Tibial artery (tissue), 4 donors: ENCODE measurements at regions not wholly inside any gene's neighbourhood (a gene's known extent, or its start where the extent isn't known, plus 50 kb on each side); places are given as distances from the start of the nearest gene placed in this dataset.

ENCODE experiments used
- DNase-seq, 2 donors: peaks; one replicate each; pipeline ENCODE4 v3.0.0-alpha.2; 2019
- H3K27ac ChIP-seq, 2 donors: fragments of 200-600 bp; sonication (generic) in 1 of 2; 1 replicate in 1 of 2; 2 replicates in 1 of 2; pipeline ENCODE4 v1.5.1; 2018 to 2019; ENCODE audit warnings: mild to moderate bottlenecking in 1 of 2
- H3K27me3 ChIP-seq, 2 donors: fragments of 200-600 bp; sonication (generic) in 1 of 2; one replicate each; pipeline versions ENCODE4 v1.5.1 to v1.6.0; 2016 to 2019
- H3K36me3 ChIP-seq, 3 donors: fragments of 200-600 bp; sonication (generic) in 2 of 3; one replicate each; pipeline ENCODE4 v1.5.1; 2016 to 2019; ENCODE audit warnings: mild to moderate bottlenecking in 2 of 3
- H3K4me1 ChIP-seq, 4 donors: fragments of 200-600 bp; sonication (generic) in 2 of 4; 1 replicate in 3 of 4; 2 replicates in 1 of 4; pipeline ENCODE4 v1.5.1; 2016 to 2019
- H3K4me3 ChIP-seq, 2 donors: fragments of 200-600 bp; sonication (generic) in 1 of 2; 1 replicate in 1 of 2; 2 replicates in 1 of 2; pipeline ENCODE4 v1.5.1; 2018 to 2019; ENCODE audit warnings: mild to moderate bottlenecking in 2 of 2
- H3K9me3 ChIP-seq, 3 donors: fragments of 200-600 bp; sonication (generic) in 1 of 3; one replicate each; pipeline ENCODE4 v1.5.1; 2016 to 2019
- CTCF ChIP-seq, 2 experiments: fragments of 200-600 bp in 1 of 2; fragments of 450-650 bp in 1 of 2; IDR thresholded peaks; one replicate each; pipeline ENCODE4 v1.5.1; 2017 to 2019; ENCODE audit warnings: antibody characterized with exemption in 2 of 2, mild to moderate bottlenecking in 1 of 2, moderate library complexity in 1 of 2
- intact Hi-C: fragments of 100-400 bp; cut with DNase I; formaldehyde crosslinking; loops from one replicate; pipeline ENCODE4 v1.15.0; 2023; ENCODE audit warnings: low total_unique reads

- intact Hi-C loops = no loop called here
- H3K36me3 ChIP-seq = no peaks in the 10 kb centered on the region
- no peaks in the 10 kb centered on the region for H3K4me1 ChIP-seq
- no peak overlapping the region for H3K4me3 ChIP-seq
- no peaks in the 10 kb centered on the region for H3K27me3 ChIP-seq
- no peak overlapping the region for H3K27ac ChIP-seq
- no peak for TF ChIP-seq CTCF (IDR thresholded peaks at IDR 0.05)
- DNase-seq = no peak
- H3K9me3 ChIP-seq = no peaks in the 10 kb centered on the region
Measured at GRCh38 chr1:192945390-192946130, 113.6 kb downstream of the UCHL5 start.

DNA sequence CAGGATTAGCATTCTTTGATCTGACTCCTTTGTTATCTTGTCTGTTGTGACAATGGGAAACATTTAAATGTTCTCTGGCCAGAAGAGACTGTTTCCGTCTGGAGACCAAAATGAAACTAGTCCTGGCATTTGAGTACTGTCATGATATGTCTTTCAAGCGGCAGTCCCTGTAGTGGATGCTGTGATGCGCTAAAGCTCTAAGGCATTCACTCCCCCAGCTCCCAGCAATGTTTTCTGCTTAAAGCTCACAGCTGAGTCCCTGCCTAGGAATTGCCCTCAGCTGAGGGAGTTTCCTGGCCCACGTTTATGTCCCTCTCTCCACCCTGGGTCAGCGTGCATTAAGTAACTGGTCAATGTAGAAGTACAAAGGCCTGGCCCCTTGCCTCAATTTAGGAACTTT lies 109.4 kb downstream of the UCHL5 start:
- Histone ChIP-seq H3K27ac (no peak overlapping the region), H3K4me3 (no peak overlapping the region), H3K9me3 (no peaks in the 10 kb centered on the region), H3K27me3 (no peaks in the 10 kb centered on the region), H3K4me1 (no peaks in the 10 kb centered on the region), H3K36me3 (no peaks in the 10 kb centered on the region)
- no peak for DNase-seq
- intact Hi-C loops = no loop called here
- no peak for TF ChIP-seq CTCF (IDR thresholded peaks at IDR 0.05)

GRCh38 chr1:192950926-192951325 lies 108.2 kb downstream of the UCHL5 start:
- H3K9me3 ChIP-seq = no peaks in the 10 kb centered on the region
- H3K4me3 ChIP-seq = no peak overlapping the region
- DNase-seq = no peak
- no peak overlapping the region for H3K27ac ChIP-seq
- no peaks in the 10 kb centered on the region for H3K4me1 ChIP-seq
- TF ChIP-seq CTCF (IDR thresholded peaks at IDR 0.05) = no peak
- H3K36me3 ChIP-seq = no peaks in the 10 kb centered on the region
- intact Hi-C loops = no loop called here
- no peaks in the 10 kb centered on the region for H3K27me3 ChIP-seq

DNA sequence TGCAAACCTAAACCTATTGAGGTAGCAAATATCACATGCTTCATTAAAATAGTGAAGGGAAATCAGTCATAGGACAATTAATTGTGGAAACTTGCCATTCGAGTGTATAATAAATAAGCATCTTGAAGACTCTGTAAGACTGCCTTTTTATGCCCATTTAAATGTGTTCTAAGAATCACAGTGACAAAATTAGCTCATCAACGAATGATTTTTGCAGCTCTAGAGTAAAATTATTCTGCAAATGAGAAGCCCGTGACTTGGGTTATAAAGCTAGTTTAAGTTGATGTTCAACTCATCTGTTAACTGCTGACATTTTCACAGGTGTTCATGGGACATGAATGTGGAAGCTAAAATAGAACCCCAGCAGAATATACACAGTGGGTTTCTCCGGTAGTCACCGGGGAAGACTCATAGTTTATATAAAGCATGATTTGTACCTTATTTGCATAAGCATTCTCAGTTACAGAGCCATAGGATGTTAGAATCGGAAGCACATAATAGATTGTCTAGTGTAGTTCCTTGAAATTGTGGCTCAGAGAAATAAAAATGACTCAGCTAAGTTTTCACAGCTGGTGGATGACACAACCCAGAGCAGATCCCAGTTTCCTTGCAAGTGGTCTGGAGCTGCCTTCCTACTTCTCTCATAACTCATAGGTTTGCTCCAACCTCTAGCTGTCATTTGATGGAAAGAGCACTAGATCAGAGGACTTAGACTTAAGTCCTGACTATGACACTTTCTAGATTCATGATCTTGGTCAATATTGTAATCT lies 107.3 kb downstream of the UCHL5 start:
- no peaks in the 10 kb centered on the region for H3K27me3 ChIP-seq
- no peak for TF ChIP-seq CTCF (IDR thresholded peaks at IDR 0.05)
- no peaks in the 10 kb centered on the region for H3K9me3 ChIP-seq
- DNase-seq = no peak
- intact Hi-C loops = no loop called here
- H3K27ac ChIP-seq = no peak overlapping the region
- no peaks in the 10 kb centered on the region for H3K36me3 ChIP-seq
- no peak overlapping the region for H3K4me3 ChIP-seq
- no peaks in the 10 kb centered on the region for H3K4me1 ChIP-seq

DNA sequence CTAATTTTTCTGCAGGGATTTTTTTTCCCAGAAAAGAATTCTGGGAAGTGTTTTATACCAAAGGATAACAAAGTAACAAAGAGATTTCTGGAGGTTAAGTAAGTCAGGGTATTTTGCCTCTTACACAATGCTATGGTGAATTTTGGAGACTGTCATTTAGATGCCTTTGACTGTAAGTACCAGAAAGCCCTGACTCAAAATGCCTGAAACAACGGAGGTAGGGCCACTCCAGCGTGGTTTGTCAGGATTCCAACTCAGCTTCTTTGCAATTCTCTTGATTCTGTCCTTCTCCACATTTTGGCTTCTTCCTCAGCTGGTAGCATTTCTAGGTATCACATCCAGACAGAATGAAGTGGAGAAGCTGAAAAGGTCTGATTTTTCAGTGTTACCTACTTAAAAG lies 106.5 kb downstream of the UCHL5 start:
- H3K27me3 ChIP-seq = no peaks in the 10 kb centered on the region
- no peaks in the 10 kb centered on the region for H3K36me3 ChIP-seq
- DNase-seq = no peak
- no peak overlapping the region for H3K4me3 ChIP-seq
- no peak overlapping the region for H3K27ac ChIP-seq
- no peaks in the 10 kb centered on the region for H3K4me1 ChIP-seq
- TF ChIP-seq CTCF (IDR thresholded peaks at IDR 0.05) = no peak
- intact Hi-C loops = no loop called here
- H3K9me3 ChIP-seq = no peaks in the 10 kb centered on the region
